Effector memory CD8-positive, alpha-beta T cell (primary cell): ENCODE measurements at regions not wholly inside any gene's neighbourhood (a gene's known extent, or its start where the extent isn't known, plus 50 kb on each side); places are given as distances from the start of the nearest gene placed in this dataset.

ENCODE experiments used
- ATAC-seq: fragments of 150-1000 bp; cut with Tn5 transposase; replicated peaks from 2 replicates; pipeline ENCODE4 v1.10.0; 2021; ENCODE audit warnings: mild to moderate bottlenecking, moderate library complexity
- DNase-seq, 3 experiments: peaks; one replicate each; pipeline ENCODE4 v3.0.0; 2021
- H3K27ac Mint-ChIP-seq, 2 donors: one replicate each; pipeline ENCODE4 v1.8.0; 2022; ENCODE audit warnings: mild to moderate bottlenecking in 2 of 2, mixed read lengths in 2 of 2, moderate library complexity in 2 of 2
- H3K27me3 Mint-ChIP-seq, 2 donors: one replicate each; pipeline ENCODE4 v1.8.0; 2022; ENCODE audit warnings: mixed read lengths in 2 of 2
- H3K36me3 Mint-ChIP-seq: one replicate; pipeline ENCODE4 v1.8.0; 2022; ENCODE audit warnings: mild to moderate bottlenecking, moderate library complexity, mixed read lengths; ENCODE audit not compliant: insufficient read depth
- H3K4me1 Mint-ChIP-seq, 2 donors: one replicate each; pipeline ENCODE4 v1.8.0; 2022; ENCODE audit warnings: low read depth in 2 of 2, mixed read lengths in 2 of 2
- H3K4me3 Mint-ChIP-seq, 2 donors: one replicate each; pipeline ENCODE4 v1.8.0; 2022; ENCODE audit warnings: mild to moderate bottlenecking in 2 of 2, mixed read lengths in 2 of 2, moderate library complexity in 2 of 2
- H3K9me3 Mint-ChIP-seq, 2 donors: one replicate each; pipeline ENCODE4 v1.8.0; 2022; ENCODE audit warnings: mixed read lengths in 2 of 2

DNA sequence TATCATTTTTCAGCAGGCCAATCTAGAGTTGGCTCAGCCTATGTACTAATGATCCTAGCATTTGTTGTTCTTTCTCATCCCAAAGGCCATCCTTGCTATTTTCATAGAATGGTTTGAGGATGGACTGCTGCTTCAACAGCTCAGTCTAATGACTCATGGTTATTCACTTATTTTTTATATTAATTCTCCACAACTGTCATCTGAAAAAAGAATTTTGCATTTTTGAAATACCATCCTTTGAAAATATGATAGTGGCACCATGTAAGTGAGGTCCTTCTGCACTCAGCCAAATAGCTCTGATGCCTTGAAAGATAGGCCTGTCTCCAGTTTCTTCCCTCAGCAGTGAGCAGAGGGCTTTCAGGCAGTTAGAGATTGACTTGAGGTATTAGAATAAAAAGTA is 377.5 kb downstream of the LMO4 start:
- peaks cover 0 to 6% of the 10 kb centered on the region in 2 donors for H3K9me3 Mint-ChIP-seq
- DNase-seq (no peak), ATAC-seq (no peak)
- H3K27ac Mint-ChIP-seq, result no peak overlapping the region
- H3K27me3 Mint-ChIP-seq, result peaks cover 11 to 18% of the 10 kb centered on the region in 2 donors
- H3K36me3 Mint-ChIP-seq, result no peaks in the 10 kb centered on the region
- no peaks in the 10 kb centered on the region for H3K4me1 Mint-ChIP-seq
- H3K4me3 Mint-ChIP-seq, result no peak overlapping the region

DNA sequence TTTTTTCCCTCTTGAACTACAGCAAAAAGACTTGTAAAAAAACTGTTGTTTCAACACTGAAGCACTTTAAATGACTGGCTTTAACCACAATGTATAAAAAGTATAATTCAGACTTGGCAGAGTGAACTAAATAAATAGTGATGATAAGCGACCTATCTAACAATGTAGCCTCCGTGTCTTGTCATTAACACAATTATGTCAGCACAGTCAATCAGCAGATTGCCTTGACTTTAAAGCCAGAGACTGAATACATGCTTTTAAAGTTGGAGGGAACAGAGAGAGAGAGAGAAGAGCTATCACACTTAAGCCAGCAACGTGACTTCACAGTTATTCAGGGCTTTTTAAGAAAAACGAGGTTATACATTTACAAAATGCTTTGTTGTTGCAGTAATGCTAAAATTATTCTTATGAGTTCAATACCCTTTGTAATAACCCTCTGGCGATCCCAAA is 378.1 kb downstream of the LMO4 start:
- DNase-seq (no peak), ATAC-seq (no peak)
- H3K27ac Mint-ChIP-seq, result no peak overlapping the region
- no peak overlapping the region for H3K4me3 Mint-ChIP-seq
- H3K9me3 Mint-ChIP-seq, result peaks cover 0 to 4% of the 10 kb centered on the region in 2 donors
- H3K36me3 Mint-ChIP-seq, result no peaks in the 10 kb centered on the region
- H3K27me3 Mint-ChIP-seq, result peaks cover 17 to 18% of the 10 kb centered on the region in 2 donors
- H3K4me1 Mint-ChIP-seq, result no peaks in the 10 kb centered on the region

DNA sequence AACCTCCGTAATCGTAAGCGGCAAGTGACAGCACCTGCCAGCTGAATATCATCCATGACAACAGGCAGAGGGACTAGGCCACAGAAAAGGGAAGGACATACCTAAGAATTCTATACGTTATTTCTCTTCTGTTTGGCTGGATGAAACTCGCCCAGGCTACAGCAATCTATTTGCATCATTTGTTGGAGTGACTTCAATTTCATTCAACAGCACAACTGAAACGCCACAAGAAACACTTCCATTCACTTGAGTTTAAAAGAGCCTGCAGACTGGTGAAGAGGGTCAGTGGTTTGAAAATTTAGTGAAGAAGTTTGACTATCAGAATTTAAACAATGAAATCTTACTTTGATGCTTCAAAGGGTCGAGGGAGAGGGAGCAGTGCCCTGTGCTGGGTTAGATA is 378.7 kb downstream of the LMO4 start:
- Mint-ChIP-seq H3K4me3 (no peak overlapping the region), H3K36me3 (no peaks in the 10 kb centered on the region), H3K9me3 (no peaks in the 10 kb centered on the region), H3K4me1 (no peaks in the 10 kb centered on the region), H3K27ac (no peak overlapping the region), H3K27me3 (peaks cover 21 to 23% of the 10 kb centered on the region in 2 donors)
- ATAC-seq, result no peak
- no peak for DNase-seq

GRCh38 chr1:87712261-87713010 is 383.8 kb downstream of the LMO4 start:
- no peak overlapping the region for H3K27ac Mint-ChIP-seq
- H3K4me3 Mint-ChIP-seq, result no peak overlapping the region
- no peaks in the 10 kb centered on the region for H3K4me1 Mint-ChIP-seq
- H3K36me3 Mint-ChIP-seq, result no peaks in the 10 kb centered on the region
- ATAC-seq (no peak), DNase-seq (no peak)
- peaks cover 27 to 36% of the 10 kb centered on the region in 2 donors for H3K27me3 Mint-ChIP-seq
- H3K9me3 Mint-ChIP-seq, result no peaks in the 10 kb centered on the region

DNA sequence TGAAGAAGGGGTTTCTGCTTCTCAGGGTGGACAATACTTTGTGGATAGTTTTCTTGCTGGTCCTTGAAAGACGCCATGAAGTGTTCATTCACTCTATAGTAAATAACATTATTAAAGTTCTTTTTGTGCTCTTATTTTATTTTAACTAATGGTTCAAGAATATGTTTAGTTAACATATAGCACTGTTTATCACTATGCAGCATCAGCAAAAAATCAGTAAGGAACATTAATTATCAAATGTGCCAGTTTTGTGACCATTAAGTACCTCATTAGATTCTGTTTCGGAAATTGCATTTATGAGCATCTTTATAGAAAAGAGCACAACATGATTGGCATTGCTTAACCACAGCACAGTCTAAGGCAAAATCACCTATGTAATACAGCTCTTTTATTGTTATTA is 385.6 kb downstream of the LMO4 start:
- ATAC-seq, result no peak
- Mint-ChIP-seq H3K27ac (no peak overlapping the region), H3K36me3 (no peaks in the 10 kb centered on the region)

GRCh38 chr1:87715052-87715451 is 386.4 kb downstream of the LMO4 start:
- ATAC-seq, result no peak
- Mint-ChIP-seq H3K36me3 (no peaks in the 10 kb centered on the region), H3K27ac (no peak overlapping the region), H3K27me3 (peaks cover 10 to 33% of the 10 kb centered on the region in 2 donors), H3K4me3 (no peak overlapping the region), H3K9me3 (no peaks in the 10 kb centered on the region), H3K4me1 (no peaks in the 10 kb centered on the region)
- DNase-seq, result no peak

More for the DNA sequence above, 385.6 kb downstream of the LMO4 start:
- H3K9me3 Mint-ChIP-seq, result no peaks in the 10 kb centered on the region
- H3K4me1 Mint-ChIP-seq, result no peaks in the 10 kb centered on the region
- no peak for DNase-seq
- no peak overlapping the region for H3K4me3 Mint-ChIP-seq
- H3K27me3 Mint-ChIP-seq, result peaks cover 17 to 34% of the 10 kb centered on the region in 2 donors

- H3K36me3 Mint-ChIP-seq, result no peaks in the 10 kb centered on the region
- H3K9me3 Mint-ChIP-seq, result no peaks in the 10 kb centered on the region
These were observed 386.8 kb downstream of the LMO4 start for GRCh38 chr1:87715471-87715870.

DNA sequence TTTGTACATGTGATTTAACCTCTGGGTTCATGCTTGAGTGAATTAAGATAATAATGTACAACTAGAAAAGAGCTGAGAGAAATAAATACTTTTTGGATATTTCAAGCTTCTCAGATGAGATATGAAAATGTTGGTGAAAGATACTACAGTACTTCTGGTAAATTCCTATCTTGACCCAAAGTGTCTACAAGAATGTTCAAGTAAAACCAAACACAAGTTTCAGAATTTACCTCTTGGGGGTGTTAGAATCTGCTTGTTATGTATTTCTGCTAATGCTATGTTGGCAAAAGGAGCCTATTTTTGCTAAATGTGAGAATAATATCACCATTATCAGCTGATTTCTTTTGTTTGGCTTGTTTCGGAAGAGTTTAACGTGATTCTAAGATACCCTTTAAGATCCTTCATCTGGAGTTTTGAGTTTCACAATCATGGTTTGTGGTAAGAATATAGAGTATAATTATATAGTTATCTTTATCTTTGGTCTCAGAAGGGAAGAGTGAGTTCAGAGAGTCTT is 388.5 kb downstream of the LMO4 start:
- Mint-ChIP-seq H3K4me3 (no peak overlapping the region), H3K36me3 (no peaks in the 10 kb centered on the region), H3K27me3 (peaks cover 15 to 21% of the 10 kb centered on the region in 2 donors), H3K4me1 (no peaks in the 10 kb centered on the region), H3K9me3 (no peaks in the 10 kb centered on the region), H3K27ac (no peak overlapping the region)
- DNase-seq (no peak), ATAC-seq (no peak)

More at GRCh38 chr1:87715471-87715870, 386.8 kb downstream of the LMO4 start:
- ATAC-seq, result no peak
- H3K4me1 Mint-ChIP-seq, result no peaks in the 10 kb centered on the region
- H3K27me3 Mint-ChIP-seq, result peaks cover 11 to 33% of the 10 kb centered on the region in 2 donors
- DNase-seq, result no peak
- H3K4me3 Mint-ChIP-seq, result no peak overlapping the region
- no peak overlapping the region for H3K27ac Mint-ChIP-seq

DNA sequence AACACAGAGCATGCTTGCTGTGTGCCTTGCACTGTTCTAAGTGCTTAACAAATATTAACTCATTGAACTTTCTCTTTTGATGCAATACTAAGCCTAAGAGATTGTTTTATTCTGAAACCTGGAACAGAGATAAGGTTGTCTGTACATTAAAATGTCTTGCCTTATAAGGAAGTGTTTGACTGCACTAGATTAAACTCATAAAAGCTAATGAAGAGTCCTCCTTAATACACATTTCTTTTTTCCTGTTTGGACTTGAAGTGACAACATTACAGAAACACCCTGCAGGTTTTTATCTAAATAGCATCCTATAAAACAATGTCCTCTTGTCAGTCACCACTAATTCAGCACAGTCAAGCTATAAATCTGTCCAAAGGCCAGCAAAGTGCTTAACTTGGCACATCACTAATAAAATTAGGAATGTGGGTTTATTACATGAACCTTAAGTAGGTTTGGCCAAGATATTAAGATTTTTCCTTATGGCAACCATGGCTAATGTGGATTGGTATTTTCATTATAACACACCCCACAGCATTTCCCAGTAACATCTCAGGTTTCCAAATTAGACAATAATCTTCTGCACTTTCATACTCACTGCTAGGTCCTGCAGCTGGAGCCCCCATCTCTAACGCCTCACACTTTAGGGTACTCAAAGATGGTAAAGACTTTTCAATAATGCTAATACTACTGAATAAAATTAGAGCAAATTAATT is 389.7 kb downstream of the LMO4 start:
- H3K4me3 Mint-ChIP-seq, result no peak overlapping the region
- peaks cover 6 to 13% of the 10 kb centered on the region in 2 donors for H3K27me3 Mint-ChIP-seq
- no peak for DNase-seq
- no peak for ATAC-seq
- H3K36me3 Mint-ChIP-seq, result no peaks in the 10 kb centered on the region
- H3K9me3 Mint-ChIP-seq, result no peaks in the 10 kb centered on the region
- H3K4me1 Mint-ChIP-seq, result no peaks in the 10 kb centered on the region
- H3K27ac Mint-ChIP-seq, result no peak overlapping the region

DNA sequence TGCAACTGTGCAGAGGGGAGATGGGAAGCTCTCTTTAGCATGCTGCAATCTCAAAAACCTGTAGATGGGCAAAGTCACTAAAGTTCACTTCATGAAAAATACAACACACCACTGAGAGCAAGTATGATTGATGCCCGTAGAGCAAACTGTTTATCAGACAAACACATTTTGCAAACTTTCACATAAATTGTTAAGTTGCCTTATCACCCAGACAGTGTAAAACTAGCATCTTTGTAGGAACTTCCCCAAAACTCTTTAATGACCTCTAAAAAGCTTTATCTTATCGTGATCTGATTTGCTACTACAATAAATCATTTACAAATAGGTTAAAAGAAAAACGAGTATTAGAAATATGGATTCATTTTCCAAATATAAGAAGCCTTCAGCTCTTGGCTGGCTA is 391.0 kb downstream of the LMO4 start:
- Mint-ChIP-seq H3K4me1 (no peaks in the 10 kb centered on the region), H3K27ac (no peak overlapping the region), H3K4me3 (no peak overlapping the region), H3K27me3 (peaks cover 6 to 13% of the 10 kb centered on the region in 2 donors), H3K36me3 (no peaks in the 10 kb centered on the region), H3K9me3 (no peaks in the 10 kb centered on the region)
- no peak for ATAC-seq
- no peak for DNase-seq

- ATAC-seq, result no peak
- Mint-ChIP-seq H3K9me3 (no peaks in the 10 kb centered on the region), H3K36me3 (no peaks in the 10 kb centered on the region), H3K4me3 (no peak overlapping the region), H3K27ac (no peak overlapping the region), H3K27me3 (peaks cover 6 to 11% of the 10 kb centered on the region in 2 donors), H3K4me1 (no peaks in the 10 kb centered on the region)
- no peak for DNase-seq
These were observed 391.9 kb downstream of the LMO4 start for GRCh38 chr1:87720561-87720960.

DNA sequence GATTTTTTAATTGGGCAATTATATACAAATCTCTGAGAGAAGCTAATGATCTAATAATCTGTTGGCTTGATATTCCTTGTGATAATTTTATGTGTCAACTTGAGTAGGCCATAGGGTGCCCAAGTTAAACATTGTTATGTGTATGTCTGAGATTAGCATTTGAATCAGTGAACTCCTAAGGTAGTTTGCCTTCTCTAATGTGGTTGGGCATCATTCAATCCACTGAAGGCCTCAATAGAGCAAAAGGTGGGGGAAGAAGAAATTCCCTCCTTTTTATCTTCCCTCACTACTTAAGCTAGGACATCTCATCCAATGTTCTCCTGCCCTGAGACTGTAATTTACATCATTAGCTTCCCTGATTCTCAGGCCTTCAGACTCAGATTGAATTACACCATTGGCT is 394.5 kb downstream of the LMO4 start:
- Mint-ChIP-seq H3K9me3 (no peaks in the 10 kb centered on the region), H3K4me3 (no peak overlapping the region)
- ATAC-seq, result no peak

GRCh38 chr1:87728169-87728568 is 399.5 kb downstream of the LMO4 start:
- H3K4me3 Mint-ChIP-seq, result no peak overlapping the region
- DNase-seq (no peak), ATAC-seq (no peak)
- peaks cover 3% of the 10 kb centered on the region for H3K36me3 Mint-ChIP-seq
- H3K4me1 Mint-ChIP-seq, result no peaks in the 10 kb centered on the region
- H3K9me3 Mint-ChIP-seq, result no peaks in the 10 kb centered on the region
- H3K27me3 Mint-ChIP-seq, result peaks cover 15 to 18% of the 10 kb centered on the region in 2 donors
- no peak overlapping the region for H3K27ac Mint-ChIP-seq

More for the DNA sequence above, 394.5 kb downstream of the LMO4 start:
- Mint-ChIP-seq H3K27me3 (peaks cover 6% of the 10 kb centered on the region in 2 donors), H3K27ac (no peak overlapping the region), H3K4me1 (no peaks in the 10 kb centered on the region), H3K36me3 (no peaks in the 10 kb centered on the region)
- no peak for DNase-seq
